ENCODE measurements at regions not wholly inside any gene's neighbourhood (a gene's known extent, or its start where the extent isn't known, plus 50 kb on each side); places are given as distances from the start of the nearest gene placed in this dataset.

- no peaks in the 10 kb centered on the region for H3K36me3 ChIP-seq (ENCODE audit: control insufficient read depth in 4 of 4, insufficient read depth in 4 of 4, low read length in 4 of 4)
- no peak overlapping the region for H3K27ac ChIP-seq (ENCODE audit: low read depth in 1 of 2, low read length in 1 of 2)
- H3K9ac ChIP-seq (ENCODE audit: insufficient read depth in 1 of 2, low read length in 2 of 2), result no peak overlapping the region
- H3K27me3 ChIP-seq (ENCODE audit: control insufficient read depth in 3 of 3, insufficient read depth in 3 of 3, low read length in 2 of 3), result no peaks in the 10 kb centered on the region
- ATAC-seq (ENCODE audit: insufficient read depth, low FRiP score), result no peak
- H3K9me3 ChIP-seq (ENCODE audit: control insufficient read depth in 4 of 4, insufficient read depth in 3 of 4, low read length in 3 of 4), result no peaks in the 10 kb centered on the region
- DNase-seq, result no peak
- peaks cover 0 to 40% (median 3%) of the 10 kb centered on the region in 5 donors for H3K4me1 ChIP-seq (ENCODE audit: control insufficient read depth in 5 of 5, insufficient read depth in 5 of 5, low read length in 5 of 5)
- no peak for TF ChIP-seq CTCF (IDR thresholded peaks at IDR 0.05; ENCODE audit: control extremely low read depth, extremely low read depth)
- no peak overlapping the region for H3K4me3 ChIP-seq
- WGBS, 2 donors, result 72 to 97% methylated on average over 4 of the region's 4 CpGs
Observed at GRCh38 chrX:69073241-69073640, 92.0 kb downstream of the PJA1 start.

GRCh38 chrX:69072486-69073006 lies 92.7 kb downstream of the PJA1 start:
- DNase-seq (peak in 1 of 3 donors; percentile 44), ATAC-seq (ENCODE audit: insufficient read depth, low FRiP score) (no peak)
- Histone ChIP-seq H3K9ac (ENCODE audit: insufficient read depth in 1 of 2, low read length in 2 of 2) (no peak overlapping the region), H3K4me3 (no peak overlapping the region), H3K27ac (ENCODE audit: low read depth in 1 of 2, low read length in 1 of 2) (no peak overlapping the region), H3K36me3 (ENCODE audit: control insufficient read depth in 4 of 4, insufficient read depth in 4 of 4, low read length in 4 of 4) (no peaks in the 10 kb centered on the region), H3K27me3 (ENCODE audit: control insufficient read depth in 3 of 3, insufficient read depth in 3 of 3, low read length in 2 of 3) (no peaks in the 10 kb centered on the region), H3K9me3 (ENCODE audit: control insufficient read depth in 4 of 4, insufficient read depth in 3 of 4, low read length in 3 of 4) (no peaks in the 10 kb centered on the region), H3K4me1 (ENCODE audit: control insufficient read depth in 5 of 5, insufficient read depth in 5 of 5, low read length in 5 of 5) (peaks cover 0 to 43% (median 0%) of the 10 kb centered on the region in 5 donors)
- TF ChIP-seq CTCF (IDR thresholded peaks at IDR 0.05; ENCODE audit: control extremely low read depth, extremely low read depth), result no peak
- 70 to 83% methylated on average over 6 of the region's 6 CpGs for WGBS, 2 donors

DNA sequence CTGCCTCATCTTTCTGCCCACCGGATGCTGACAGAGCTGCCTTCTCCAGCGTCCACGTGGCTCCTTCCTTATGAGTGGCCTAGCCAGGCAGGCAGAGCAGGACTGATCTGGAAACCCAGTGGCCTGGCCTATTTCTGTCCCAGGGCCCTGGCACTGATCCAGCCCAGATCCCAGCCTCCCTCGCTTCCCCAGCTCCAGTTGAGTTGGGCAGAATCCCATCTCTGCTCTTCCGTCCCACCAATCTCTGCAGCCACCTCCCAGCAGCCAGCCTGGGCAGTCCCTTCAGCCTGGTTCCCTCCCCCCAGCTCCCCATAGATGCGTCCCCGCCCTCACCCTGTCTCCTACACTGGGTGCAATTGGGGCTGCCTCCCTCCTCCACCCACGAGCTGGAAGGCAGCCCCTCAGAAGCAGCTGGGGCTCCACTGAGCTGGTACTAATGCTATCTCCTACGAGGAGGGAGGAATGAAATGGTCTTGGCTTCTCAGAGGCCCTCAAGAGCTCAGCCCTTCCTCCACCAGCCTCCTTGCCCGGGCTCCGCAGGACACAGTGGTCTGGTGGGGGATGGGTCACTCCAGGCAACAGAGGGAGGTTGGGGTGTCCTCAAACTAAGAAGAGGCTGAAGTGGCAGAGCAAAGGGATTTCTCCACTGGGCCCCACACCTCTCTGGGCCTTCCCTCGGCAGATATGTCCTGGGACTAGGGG lies 94.2 kb downstream of the PJA1 start:
- WGBS, 2 donors, result 54 to 70% methylated on average over 9 to 12 of the region's 12 CpGs
- H3K9ac ChIP-seq (ENCODE audit: insufficient read depth in 1 of 2, low read length in 2 of 2), result no peak overlapping the region
- H3K36me3 ChIP-seq (ENCODE audit: control insufficient read depth in 4 of 4, insufficient read depth in 4 of 4, low read length in 4 of 4), result no peaks in the 10 kb centered on the region
- no peak overlapping the region for H3K4me3 ChIP-seq
- ATAC-seq (ENCODE audit: insufficient read depth, low FRiP score) (no peak), DNase-seq (peak; percentile 81 to 90 (median 83))
- H3K27me3 ChIP-seq (ENCODE audit: control insufficient read depth in 3 of 3, insufficient read depth in 3 of 3, low read length in 2 of 3), result no peaks in the 10 kb centered on the region
- TF ChIP-seq CTCF (IDR thresholded peaks at IDR 0.05; ENCODE audit: control extremely low read depth, extremely low read depth), result no peak
- H3K4me1 ChIP-seq (ENCODE audit: control insufficient read depth in 5 of 5, insufficient read depth in 5 of 5, low read length in 5 of 5), result peaks cover 0 to 49% (median 0%) of the 10 kb centered on the region in 5 donors
- H3K9me3 ChIP-seq (ENCODE audit: control insufficient read depth in 4 of 4, insufficient read depth in 3 of 4, low read length in 3 of 4), result no peaks in the 10 kb centered on the region
- H3K27ac ChIP-seq (ENCODE audit: low read depth in 1 of 2, low read length in 1 of 2), result no peak overlapping the region
